ES-I3 (cell line): ENCODE measurements at regions not wholly inside any gene's neighbourhood (a gene's known extent, or its start where the extent isn't known, plus 50 kb on each side); places are given as distances from the start of the nearest gene placed in this dataset.
"Not testable (repeated sequence)": the region's sequence is repeated elsewhere in the genome, so short reads cannot be mapped to it uniquely, and the experiment has no call there.

Source experiments
- H3K36me3 ChIP-seq: 2 replicates; pipeline ENCODE4 v1.6.1; 2013; ENCODE audit warnings: mild to moderate bottlenecking, low read length, control low read depth, moderate library complexity; ENCODE audit not compliant: insufficient read depth
- H3K4me1 ChIP-seq: 2 replicates; pipeline ENCODE4 v1.6.1; 2013; ENCODE audit warnings: mild to moderate bottlenecking, control low read depth, low read length; ENCODE audit not compliant: insufficient read depth
- H3K9ac ChIP-seq: 2 replicates; pipeline ENCODE4 v1.6.1; 2013; ENCODE audit warnings: low read depth, mild to moderate bottlenecking, low read length, moderate library complexity
- H3K9me3 ChIP-seq: 2 replicates; pipeline ENCODE4 v1.6.1; 2013; ENCODE audit warnings: mild to moderate bottlenecking, low read length, moderate library complexity; ENCODE audit not compliant: control insufficient read depth, insufficient read depth

- Histone ChIP-seq H3K9me3 (peaks cover 3% of the 10 kb centered on the region; the same call in 1 of the 2 replicates), H3K36me3 (no peaks in the 10 kb centered on the region), H3K9ac (no peak overlapping the region), H3K4me1 (no peaks in the 10 kb centered on the region)
Observed at GRCh38 chr1:191695865-191696264, 462.4 kb upstream of the RGS18 start.

DNA sequence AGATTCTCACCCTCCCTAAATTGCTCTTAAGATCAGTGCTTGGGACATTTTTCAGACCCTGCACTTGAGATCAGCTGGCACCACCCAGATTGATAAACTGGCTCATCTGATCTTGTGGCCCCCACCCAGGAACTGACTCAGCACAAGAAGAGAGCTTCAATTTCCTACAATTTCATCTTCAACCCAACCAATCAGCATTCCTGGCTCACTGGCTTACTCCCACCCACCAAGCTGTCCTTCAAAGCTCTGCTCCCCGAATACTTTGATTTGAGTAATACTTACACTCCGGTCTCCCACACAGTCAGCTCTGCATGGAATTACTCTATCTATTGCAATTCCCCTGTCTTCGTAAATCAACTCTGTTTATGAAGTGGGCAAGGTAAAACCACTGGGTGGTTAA, 461.9 kb upstream of the RGS18 start:
- Histone ChIP-seq H3K36me3 (no peaks in the 10 kb centered on the region), H3K9me3 (peaks cover 3% of the 10 kb centered on the region; the same call in 1 of the 2 replicates), H3K4me1 (no peaks in the 10 kb centered on the region), H3K9ac (no peak overlapping the region)

DNA sequence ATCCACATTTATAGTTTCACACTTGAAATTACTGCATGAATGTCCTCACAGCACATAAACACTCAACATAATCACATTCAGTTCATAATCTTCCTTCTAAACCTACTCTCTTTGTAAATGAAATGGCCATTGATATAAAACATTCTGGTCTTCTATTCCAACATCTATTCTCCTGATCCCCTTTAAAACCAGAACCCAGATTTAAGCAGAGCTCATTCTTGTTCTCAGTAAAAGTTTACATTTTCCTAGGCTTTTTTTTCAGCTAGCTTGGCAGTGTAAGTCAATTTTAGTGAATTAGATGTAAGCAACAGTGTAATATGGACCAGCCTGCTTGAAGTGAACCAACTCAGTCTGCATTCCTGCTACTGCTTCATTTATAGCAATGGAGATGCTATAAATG, 460.7 kb upstream of the RGS18 start:
- H3K9me3 ChIP-seq: peaks cover 3% of the 10 kb centered on the region; the same call in 1 of the 2 replicates
- no peaks in the 10 kb centered on the region for H3K4me1 ChIP-seq
- no peaks in the 10 kb centered on the region for H3K36me3 ChIP-seq
- H3K9ac ChIP-seq: no peak overlapping the region

- H3K4me1 ChIP-seq: no peaks in the 10 kb centered on the region
- H3K9me3 ChIP-seq: no peaks in the 10 kb centered on the region
- no peaks in the 10 kb centered on the region for H3K36me3 ChIP-seq
- H3K9ac ChIP-seq: no peak overlapping the region
Observed at GRCh38 chr1:191698246-191698645, 460.0 kb upstream of the RGS18 start.

DNA sequence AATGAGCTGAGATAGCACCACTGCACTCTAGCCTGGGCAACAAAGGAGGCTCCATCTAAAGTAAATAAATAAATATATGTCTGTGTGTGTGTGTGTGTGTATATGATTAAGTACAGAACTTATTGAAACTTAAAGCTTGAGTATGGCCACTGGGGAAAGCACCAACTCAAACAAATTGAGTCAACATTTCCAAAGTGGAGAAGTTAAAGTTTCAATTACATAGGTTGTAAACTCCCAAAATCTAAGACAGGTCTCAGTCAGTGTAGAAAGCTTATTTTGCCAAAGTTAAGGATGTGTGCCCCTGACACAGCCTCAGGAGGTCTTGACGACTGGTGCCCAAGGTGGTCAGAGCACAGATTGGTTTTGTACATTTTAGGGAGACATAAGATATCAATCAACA, 458.9 kb upstream of the RGS18 start:
- H3K4me1 ChIP-seq: no peaks in the 10 kb centered on the region
- no peaks in the 10 kb centered on the region for H3K36me3 ChIP-seq
- H3K9me3 ChIP-seq: no peaks in the 10 kb centered on the region
- no peak overlapping the region for H3K9ac ChIP-seq

DNA sequence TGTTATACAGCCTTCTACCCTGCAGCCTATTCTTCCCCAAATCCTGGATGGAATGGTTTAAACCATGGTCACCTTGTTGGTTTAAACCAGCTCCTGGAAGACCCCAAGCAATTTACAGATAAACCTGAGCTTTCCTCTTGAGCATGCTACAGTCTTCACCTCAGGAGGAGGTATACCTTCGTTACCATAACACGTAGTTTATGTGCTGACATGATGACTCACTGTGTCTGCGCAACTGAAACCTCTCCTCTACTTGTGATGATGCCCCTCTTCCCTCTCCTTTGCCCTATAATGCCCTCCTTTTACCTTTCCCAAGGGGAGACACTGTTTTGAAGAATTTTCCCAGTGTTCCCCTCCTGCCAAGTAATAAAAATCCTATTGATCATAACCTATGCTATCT, 457.3 kb upstream of the RGS18 start:
- Histone ChIP-seq H3K9me3 (no peaks in the 10 kb centered on the region), H3K9ac (no peak overlapping the region), H3K36me3 (no peaks in the 10 kb centered on the region), H3K4me1 (no peaks in the 10 kb centered on the region)

GRCh38 chr1:191702124-191702523, 456.1 kb upstream of the RGS18 start:
- no peaks in the 10 kb centered on the region for H3K9me3 ChIP-seq
- H3K4me1 ChIP-seq: no peaks in the 10 kb centered on the region
- no peak overlapping the region for H3K9ac ChIP-seq
- no peaks in the 10 kb centered on the region for H3K36me3 ChIP-seq

DNA sequence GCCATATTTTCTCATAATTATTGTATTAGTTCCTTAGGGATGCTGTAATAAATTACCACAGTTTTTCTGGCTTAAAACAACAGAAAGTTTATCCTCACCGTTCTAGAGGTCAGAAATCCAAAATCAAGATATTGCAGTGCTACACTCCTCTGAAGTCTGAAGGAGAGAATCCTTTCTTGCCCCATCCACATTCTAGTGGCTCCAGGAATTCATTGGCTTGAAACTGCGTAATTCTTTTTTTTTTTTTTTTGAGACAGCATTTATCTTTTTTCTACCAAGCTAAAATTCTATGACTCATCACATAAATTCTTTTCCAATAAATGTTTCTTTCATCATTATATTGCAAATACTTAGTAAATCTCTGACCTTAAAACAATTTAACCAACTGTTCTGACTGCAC, 451.0 kb upstream of the RGS18 start:
- H3K4me1 ChIP-seq: no peaks in the 10 kb centered on the region
- H3K9ac ChIP-seq: no peak overlapping the region
- no peaks in the 10 kb centered on the region for H3K9me3 ChIP-seq
- H3K36me3 ChIP-seq: no peaks in the 10 kb centered on the region

GRCh38 chr1:191709215-191709614, 449.0 kb upstream of the RGS18 start:
- H3K36me3 ChIP-seq: no peaks in the 10 kb centered on the region
- no peaks in the 10 kb centered on the region for H3K9me3 ChIP-seq
- H3K4me1 ChIP-seq: no peaks in the 10 kb centered on the region
- H3K9ac ChIP-seq: no peak overlapping the region

GRCh38 chr1:191711961-191712360, 446.3 kb upstream of the RGS18 start:
- Histone ChIP-seq H3K9me3 (no peaks in the 10 kb centered on the region), H3K9ac (no peak overlapping the region), H3K36me3 (no peaks in the 10 kb centered on the region), H3K4me1 (no peaks in the 10 kb centered on the region)

- Histone ChIP-seq H3K9ac (no peak overlapping the region), H3K9me3 (no peaks in the 10 kb centered on the region), H3K4me1 (no peaks in the 10 kb centered on the region), H3K36me3 (no peaks in the 10 kb centered on the region)
Observed at GRCh38 chr1:191714845-191715244, 443.4 kb upstream of the RGS18 start.

GRCh38 chr1:191729742-191730141, 428.5 kb upstream of the RGS18 start:
- Histone ChIP-seq H3K9ac (no peak overlapping the region), H3K36me3 (no peaks in the 10 kb centered on the region), H3K9me3 (no peaks in the 10 kb centered on the region), H3K4me1 (no peaks in the 10 kb centered on the region)

DNA sequence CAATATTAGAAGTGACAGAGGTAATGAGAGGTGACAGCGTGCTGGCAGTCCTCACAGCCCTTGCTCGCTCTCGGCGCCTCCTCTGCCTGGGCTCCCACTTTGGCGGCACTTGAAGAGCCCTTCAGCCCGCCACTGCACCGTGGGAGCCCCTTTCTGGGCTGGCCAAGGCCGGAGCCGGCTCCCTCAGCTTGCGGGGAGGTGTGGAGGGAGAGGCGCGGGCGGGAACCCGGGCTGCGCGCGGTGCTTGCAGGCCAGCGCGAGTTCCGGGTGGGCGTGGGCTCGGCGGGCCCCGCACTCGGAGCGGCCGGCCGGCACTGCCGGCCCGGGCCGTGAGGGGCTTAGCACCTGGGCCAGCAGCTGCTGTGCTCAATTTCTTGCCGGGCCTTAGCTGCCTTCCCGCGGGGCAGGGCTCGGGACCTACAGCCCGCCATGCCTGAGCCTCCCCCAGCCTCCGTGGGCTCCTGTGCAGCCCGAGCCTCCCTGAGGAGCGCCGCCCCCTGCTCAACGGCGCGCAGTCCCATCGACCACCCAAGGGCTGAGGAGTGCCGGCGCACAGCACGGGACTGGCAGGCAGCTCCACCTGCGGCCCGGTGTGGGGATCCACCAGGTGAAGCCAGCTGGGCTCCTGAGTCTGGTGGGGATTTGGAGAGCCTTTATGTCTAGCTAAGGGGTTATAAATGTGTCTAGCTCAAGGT, 426.5 kb upstream of the RGS18 start:
- not testable (repeated sequence) for H3K36me3 ChIP-seq, H3K9me3 ChIP-seq, H3K9ac ChIP-seq, H3K4me1 ChIP-seq

DNA sequence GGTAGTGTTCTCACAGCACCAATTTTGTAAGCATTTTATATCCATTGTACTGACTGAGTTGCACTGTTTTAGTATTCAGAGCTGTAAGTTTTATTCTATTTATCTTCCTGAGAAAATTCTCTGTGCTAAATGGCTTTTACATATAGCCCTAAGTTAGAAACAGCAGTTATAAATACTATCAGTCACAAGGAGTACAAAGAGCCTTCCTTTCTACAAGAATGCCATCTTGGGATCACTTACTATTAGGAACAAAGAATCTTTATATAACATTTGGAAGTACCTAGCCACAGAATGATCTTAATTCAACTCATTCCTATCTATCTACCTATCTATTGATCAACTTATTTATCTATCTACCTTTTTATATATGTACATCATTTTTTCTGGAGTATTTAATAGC, 423.9 kb upstream of the RGS18 start:
- no peaks in the 10 kb centered on the region for H3K36me3 ChIP-seq

GRCh38 chr1:191739544-191739943, 418.7 kb upstream of the RGS18 start:
- Histone ChIP-seq H3K9ac (no peak overlapping the region), H3K9me3 (no peaks in the 10 kb centered on the region), H3K36me3 (no peaks in the 10 kb centered on the region), H3K4me1 (no peaks in the 10 kb centered on the region)

More for the DNA sequence above, 423.9 kb upstream of the RGS18 start:
- no peaks in the 10 kb centered on the region for H3K9me3 ChIP-seq
- H3K4me1 ChIP-seq: no peaks in the 10 kb centered on the region
- no peak overlapping the region for H3K9ac ChIP-seq

DNA sequence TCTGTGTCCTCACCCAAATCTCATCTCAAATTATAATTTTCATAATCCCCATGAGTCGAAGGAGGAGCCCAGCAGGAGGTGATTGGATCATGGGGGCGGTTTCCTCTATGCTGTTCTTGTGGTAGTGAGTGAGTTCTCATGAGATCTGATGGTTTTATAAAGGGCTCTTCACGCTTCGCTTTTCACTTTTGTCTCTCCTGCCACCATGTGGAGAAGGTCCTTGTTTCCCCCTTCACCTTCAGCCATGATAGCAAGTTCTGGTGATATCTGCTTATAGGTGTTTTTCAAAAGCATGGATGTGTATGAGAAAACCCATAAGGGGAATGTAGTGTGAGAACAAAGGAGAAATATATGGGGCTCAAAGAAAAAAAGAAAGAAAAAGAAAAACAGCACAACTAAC, 405.9 kb upstream of the RGS18 start:
- H3K9me3 ChIP-seq: no peaks in the 10 kb centered on the region
- H3K4me1 ChIP-seq: no peaks in the 10 kb centered on the region

More for the DNA sequence above, 405.9 kb upstream of the RGS18 start:
- Histone ChIP-seq H3K36me3 (no peaks in the 10 kb centered on the region), H3K9ac (no peak overlapping the region)
